Posterior vena cava (tissue), 2 donors: ENCODE measurements at regions not wholly inside any gene's neighbourhood (a gene's known extent, or its start where the extent isn't known, plus 50 kb on each side); places are given as distances from the start of the nearest gene placed in this dataset.
"Not testable (repeated sequence)": the region's sequence is repeated elsewhere in the genome, so short reads cannot be mapped to it uniquely, and the experiment has no call there.

Source experiments
- DNase-seq: peaks from one replicate; pipeline ENCODE4 v3.0.0-alpha.2; 2020; ENCODE audit warnings: low spot score
- intact Hi-C, 2 donors: fragments of 100-400 bp; cut with DNase I; formaldehyde crosslinking; loops; one replicate each; pipeline versions ENCODE4 v1.14.1 to v1.14.2; 2022 to 2023
- donor health status: DM: yes; HTN: yes; CAD: no.
- donor health status: DM: yes; HTN: yes; CAD: no.

DNA sequence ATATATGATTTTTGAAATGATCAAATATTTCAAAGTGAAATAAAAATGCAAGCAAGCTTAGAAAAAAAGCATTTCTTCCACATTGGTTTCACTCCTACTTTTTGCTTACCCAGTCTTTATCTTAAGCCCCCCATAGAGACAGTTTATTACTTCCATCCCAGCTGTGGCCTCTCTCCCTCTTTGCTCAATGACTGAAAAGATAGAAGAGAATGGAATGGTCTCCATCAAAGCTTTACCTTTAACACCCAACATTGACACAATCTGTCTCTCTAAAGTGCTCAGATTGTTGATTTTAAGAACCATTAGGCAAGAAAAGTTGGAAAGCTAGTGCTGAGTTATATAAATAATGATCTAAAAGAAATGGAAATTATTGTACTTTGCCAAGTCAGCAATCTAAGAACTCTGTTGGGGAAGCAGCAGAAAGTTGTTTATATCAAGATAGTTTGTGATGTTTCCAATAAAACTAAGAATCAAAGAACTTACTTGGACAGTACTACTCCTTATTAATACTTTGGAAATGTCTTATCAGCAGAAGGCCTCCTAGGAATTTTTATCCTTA, 277.5 kb upstream of the NREP start:
- intact Hi-C loops, result no loop called here
- no peak for DNase-seq

DNA sequence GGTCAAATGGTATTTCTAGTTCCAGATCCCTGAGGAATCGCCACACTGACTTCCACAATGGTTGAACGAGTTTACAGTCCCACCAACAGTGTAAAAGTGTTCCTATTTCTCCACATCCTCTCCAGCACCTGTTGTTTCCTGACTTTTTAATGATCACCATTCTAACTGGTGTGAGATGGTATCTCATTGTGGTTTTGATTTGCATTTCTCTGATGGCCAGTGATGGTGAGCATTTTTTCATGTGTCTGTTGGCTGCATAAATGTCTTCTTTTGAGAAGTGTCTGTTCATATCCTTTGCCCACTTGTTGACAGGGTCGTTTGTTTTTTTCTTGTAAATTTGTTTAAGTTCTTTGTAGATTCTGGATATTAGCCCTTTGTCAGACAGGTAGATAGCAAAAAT, 269.9 kb upstream of the NREP start:
- DNase-seq, intact Hi-C loops: not testable (repeated sequence)

DNA sequence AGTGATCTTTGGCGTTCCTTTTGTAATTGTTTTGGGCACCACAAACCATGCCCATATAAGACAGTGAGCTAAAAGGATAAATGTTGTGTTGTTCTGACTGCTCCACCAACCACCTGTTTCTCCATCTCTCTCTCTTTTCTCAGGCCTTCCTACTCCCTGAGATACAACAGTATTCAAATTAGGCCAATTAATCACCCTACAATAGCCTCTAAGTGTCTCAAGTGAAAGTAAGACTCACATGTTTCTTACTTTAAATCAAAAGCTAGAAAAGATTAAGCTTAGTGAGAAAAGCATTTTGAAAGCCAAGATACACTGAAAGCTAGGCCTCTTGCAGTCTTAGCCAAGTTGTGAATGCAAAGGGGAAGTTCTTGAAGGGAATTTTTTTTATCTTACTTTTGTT, 268.8 kb upstream of the NREP start:
- no peak for DNase-seq
- intact Hi-C loops, result no loop called here

DNA sequence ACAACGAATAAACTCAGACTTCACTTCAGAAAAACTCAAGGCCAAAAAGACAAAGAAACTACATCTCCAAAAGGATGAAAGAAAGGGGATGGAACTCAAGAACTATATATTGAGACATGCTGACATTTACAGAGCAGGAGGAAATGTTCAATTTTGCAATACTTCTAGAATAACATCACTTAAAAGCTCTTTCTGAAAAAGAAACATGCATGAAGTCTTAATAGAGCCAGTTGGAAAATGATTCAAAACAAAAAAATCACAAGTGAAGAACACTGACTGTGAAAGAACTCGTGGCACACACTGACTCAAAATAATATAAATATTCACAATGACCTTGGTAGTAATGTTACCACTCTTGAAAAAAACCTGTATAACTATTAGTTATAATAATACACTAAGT, 267.8 kb upstream of the NREP start:
- DNase-seq, result no peak
- intact Hi-C loops, result no loop called here

DNA sequence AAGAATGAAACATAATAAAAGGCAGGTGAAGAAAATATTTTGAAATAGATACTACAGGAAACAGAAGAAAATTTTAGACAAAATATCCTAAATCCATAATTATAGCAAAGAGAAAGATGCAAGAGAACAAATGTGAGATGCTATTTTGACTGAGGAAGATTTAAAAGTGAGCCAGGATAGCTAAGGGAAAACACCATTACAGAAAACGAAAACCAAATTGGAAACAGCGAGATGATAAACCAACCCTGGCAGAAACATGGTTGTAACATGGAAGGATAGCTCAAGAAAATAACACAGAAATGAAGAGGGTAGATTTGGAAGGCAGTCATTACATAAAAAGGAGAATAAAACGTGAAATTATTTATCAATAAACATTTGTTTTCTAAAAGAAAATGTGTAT, 267.2 kb upstream of the NREP start:
- no peak for DNase-seq
- intact Hi-C loops, result no loop called here

DNA sequence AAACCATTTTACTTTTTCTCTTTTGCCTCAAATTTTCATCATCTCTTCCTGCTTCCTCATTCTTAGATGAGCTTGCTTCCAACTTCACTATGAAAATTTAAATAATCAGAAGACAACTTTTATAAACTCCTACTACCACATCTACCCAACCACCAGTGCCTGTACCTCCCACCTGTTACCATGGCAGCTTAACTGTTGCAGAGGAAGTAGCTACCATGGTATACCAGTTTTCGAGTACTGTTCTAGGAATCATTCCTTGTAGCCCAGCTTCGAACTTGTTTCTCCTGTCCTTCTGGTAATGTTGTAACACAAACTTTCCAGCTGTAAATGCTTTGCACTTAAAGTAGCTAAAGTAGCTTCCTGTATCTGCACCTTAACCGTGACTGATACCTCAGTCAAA, 266.8 kb upstream of the NREP start:
- intact Hi-C loops, result no loop called here
- DNase-seq, result no peak

DNA sequence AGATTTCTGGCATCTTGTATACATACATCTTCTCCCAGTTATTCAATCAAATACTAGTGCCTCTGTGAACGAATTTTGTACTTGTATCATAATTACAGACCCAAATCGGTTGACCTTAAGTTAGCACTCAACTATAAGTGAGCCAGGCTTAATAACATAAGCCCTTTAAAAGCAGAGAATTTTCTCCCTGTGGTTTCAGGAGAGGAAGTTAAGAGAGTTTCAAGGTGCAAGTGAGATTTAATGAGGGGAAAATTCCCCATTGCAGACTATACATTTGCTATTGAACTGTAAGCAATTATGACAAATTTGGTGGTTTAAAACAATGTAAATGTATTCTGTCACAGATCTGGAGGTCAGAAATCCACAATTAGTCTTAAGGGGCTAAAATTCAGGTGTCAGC, 261.9 kb upstream of the NREP start:
- no peak for DNase-seq
- intact Hi-C loops, result no loop called here

DNA sequence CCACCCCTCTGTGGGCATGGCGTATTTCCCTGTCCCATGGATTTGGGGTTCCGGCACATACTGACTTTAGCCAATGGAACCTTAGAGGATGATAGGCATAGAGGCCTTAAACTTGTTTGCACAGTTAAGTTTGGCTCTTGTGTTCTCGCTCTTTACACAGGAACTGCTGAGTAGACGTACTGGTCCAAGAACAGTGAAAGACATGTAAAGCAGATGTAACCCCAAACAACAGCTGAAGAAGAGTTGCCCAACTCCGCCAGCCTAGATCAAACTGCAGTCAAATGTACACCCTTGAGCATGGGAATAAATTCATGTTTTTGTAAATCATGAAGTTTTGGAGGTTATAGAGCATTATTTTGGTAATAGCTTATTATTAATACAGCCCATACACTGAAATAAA, 260.0 kb upstream of the NREP start:
- intact Hi-C loops, result no loop called here
- no peak for DNase-seq

DNA sequence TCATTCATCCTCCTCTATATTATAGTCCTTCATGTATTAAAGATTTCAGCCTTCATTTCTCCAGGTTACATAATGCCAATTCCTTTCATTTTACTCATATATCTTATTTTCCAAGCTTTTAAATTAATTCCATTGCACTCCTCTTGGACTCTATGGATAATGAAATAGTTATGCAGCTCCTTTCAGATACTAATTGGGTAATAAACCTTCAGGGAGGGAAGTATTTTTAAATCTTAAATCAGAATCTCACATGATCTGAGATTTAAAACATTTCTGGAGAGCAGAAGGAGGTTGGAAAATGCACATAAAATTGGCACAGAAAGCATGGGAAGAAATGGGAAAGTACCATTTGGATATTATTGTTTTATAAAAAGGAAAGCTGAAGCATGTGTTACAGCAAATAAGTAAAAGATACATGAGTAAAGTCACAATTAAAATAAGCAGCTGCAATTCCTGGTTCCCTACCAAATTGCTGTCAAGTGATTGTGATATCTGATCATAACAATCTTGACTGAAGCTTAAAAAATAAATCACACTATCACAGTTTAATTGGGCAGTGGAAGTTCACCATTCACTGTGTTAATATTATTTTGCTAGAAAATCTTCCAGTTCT, 257.9 kb upstream of the NREP start:
- intact Hi-C loops, result no loop called here
- no peak for DNase-seq

DNA sequence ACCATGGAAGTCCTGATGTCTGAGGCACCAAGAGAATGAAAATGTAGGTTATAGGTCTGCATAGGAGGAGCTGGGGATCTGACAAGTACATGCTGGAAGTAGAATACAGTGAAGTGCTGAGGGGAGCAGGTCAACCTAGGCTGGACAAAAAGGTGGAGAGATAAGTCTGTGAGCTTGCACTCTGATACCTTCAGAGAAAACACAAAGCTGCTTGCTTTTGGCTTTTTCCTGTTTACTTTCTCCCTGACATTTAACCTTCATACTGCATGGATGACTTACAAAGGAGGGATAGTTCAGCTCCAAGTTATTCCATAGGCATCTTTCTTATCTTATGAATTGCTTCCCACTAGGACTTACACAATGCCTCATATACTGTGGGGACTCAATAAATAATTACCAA, 256.7 kb upstream of the NREP start:
- intact Hi-C loops, result no loop called here

DNA sequence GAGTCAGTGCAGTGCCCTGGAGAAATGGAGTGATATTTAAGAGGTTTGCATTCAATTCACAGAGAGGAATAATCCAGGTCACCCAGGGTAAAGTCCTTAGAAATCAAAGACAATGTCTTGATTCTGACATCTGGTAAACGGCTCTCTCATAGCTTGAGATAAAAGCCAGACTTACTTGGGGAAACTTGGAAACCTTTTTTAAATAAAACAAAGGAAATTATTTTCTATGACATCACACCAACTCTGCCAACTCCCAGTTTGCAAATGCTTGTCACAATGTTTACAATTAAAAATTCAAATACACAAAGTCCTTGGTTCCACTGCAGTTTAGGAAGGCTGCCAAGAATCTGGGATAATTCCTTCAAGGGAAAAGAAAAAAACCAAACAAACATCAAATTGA, 255.1 kb upstream of the NREP start:
- intact Hi-C loops, result no loop called here
- no peak for DNase-seq

More for the DNA sequence above, 256.7 kb upstream of the NREP start:
- DNase-seq, result no peak

DNA sequence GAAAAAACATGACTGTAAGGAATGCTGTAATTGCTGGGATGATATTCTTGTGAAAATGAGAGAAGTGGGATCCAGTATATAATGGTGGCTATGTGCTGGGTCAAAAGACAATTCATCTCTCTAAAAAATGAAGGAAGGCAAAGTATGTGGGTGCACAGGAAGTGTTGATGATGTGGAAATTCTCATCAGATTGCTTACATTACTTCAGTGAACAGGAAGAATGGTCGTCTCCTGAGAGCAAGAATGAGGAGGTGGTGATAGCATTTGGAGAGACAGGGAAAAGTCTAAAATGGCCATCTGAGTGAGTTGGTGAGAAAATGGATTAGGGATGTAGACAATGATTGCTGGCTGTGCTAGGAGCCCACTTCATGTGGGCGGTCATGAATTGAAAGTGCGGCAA, 253.5 kb upstream of the NREP start:
- DNase-seq, result no peak
- intact Hi-C loops, result no loop called here

DNA sequence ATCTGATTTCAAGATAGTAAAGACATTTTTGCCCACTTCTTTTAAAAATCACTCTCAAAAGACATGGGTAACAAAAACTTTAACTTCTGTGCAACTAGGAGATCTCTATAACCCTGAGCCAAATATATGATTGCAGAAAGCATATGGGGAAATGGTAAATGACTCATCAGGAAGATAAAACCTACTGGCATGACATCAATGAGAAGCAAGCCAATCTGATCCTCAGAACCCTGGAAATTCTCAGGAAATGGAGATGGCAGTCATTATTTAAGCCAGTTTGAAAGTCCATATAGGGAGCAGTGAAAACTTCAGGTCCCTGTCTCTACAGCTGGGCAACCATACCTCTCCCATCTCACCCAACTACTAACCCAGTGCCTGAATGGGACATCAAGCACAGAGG, 249.7 kb upstream of the NREP start:
- intact Hi-C loops, result no loop called here
- DNase-seq, result no peak

DNA sequence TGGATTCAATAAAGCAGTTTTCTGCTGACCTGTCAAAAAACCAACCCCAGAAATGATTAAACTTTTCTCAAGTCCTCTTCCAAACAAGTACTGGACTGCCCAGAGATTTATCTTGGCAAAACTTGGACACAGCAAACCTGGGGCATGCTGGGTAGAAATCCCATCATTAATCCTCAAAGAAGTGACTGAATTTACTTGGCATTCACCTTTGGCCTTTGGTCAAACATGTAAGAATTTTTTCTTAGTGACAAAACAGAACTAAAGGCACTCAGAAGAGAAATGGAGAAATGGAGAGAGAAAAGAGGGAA, 248.6 kb upstream of the NREP start:
- intact Hi-C loops, result no loop called here
- DNase-seq, result no peak

DNA sequence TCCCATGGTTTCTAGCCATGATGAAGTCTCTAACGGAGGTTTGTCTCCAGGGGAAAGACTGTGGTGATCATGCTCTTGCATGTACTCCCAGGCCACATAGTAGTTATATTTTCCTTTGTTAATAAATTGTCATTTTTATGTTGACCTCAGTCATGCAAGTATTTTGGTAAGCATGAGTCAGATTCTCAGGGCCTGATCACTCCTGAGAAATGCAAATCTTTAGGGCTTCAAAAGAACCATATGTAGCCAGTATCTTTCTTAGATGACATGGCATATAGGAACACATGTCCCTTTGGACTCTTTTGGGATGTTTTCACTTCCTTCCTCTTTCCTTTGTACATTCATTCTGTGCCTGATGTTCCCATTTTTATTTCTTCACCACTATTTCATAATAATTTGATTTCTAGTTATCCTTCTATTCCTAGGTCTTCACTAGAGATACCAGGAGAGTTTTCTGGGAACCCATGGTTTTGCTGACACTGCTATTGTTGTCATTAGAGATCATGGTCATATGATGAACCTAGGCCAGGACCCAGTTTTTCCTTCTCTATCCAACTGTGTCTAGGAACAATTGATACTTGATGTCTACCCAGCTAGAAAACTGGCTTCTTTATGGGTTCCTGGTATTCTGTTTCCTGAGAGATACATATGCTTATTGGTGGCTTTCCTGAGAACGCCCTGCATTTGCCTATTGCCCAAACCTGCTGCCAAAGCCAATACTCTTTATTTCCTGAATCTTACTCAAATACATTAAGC, 248.1 kb upstream of the NREP start:
- intact Hi-C loops, result no loop called here
- no peak for DNase-seq

DNA sequence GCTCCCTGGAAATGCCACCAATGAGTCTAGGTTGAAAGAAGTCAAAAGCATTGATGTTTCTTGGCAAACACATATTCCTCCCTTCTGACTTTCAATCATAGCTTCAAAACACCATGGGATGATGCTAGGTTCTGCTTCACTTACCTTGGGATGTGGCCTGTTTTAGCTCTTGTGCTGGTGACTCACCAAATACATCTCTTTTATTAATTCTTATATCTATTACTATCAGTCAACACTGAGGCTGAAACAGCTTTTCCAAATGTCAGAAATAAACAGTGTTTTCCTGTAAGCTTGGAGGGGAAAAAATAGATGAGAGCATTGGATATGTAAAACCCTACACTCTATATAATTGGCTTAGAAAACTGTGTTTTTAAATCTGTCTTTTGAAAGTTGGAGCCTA, 245.4 kb upstream of the NREP start:
- no peak for DNase-seq
- intact Hi-C loops, result no loop called here

DNA sequence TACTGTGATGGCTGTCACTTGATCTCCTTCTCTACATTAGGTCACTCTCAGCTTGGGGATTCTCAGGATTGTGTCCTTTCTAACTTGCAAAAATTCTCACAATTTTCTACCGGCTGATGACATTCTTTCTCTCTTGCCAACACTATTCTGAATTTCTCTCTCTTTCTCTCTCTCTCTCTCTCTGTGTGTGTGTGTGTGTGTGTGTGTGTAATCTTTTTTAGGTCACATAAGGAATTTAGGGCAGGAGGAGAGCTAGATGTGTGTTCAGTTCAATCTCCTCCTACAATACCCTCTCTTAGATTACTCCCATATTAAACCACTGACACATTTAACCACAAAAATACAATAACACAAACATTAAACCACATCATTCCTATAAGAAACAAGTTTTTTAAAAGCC, 242.3 kb upstream of the NREP start:
- no peak for DNase-seq
- intact Hi-C loops, result no loop called here

DNA sequence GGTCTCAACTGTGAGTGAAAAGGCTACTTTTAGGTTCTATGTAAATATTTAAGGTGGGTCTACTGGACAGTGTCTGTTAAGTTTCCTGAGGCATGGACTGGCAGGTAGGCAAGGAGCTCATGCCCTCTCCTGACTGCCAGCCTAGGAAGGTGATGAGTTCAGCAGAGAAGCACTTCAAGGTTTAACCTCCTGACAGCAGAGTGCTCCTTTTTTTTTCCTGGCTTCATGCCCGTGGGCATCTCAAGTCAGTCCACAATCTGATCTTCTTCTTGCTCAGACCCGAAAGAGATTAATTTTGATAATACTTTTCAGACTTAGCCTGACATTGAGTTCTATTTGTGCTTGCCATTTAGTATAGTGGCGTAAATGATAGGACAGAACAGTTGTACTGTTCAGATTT, 241.9 kb upstream of the NREP start:
- intact Hi-C loops, result no loop called here
- no peak for DNase-seq

DNA sequence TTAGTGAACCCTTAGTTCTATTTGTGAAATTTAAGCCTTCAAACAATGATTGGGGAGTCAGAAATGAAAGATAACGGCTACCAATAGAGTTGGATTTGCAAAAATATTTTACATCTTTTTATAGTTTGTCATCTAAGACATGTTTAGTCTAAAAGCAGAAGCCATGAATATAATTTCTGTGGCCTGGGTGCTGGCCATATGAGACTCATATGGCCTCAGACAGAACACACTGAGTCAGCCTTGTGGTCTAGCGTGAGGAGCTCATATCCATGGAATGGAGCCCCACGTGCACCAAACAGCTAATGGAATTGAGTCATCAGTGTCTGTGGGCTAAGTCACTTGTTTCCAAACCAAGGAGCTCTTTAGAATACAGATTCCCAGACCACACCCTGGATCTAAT, 240.7 kb upstream of the NREP start:
- intact Hi-C loops, result no loop called here

DNA sequence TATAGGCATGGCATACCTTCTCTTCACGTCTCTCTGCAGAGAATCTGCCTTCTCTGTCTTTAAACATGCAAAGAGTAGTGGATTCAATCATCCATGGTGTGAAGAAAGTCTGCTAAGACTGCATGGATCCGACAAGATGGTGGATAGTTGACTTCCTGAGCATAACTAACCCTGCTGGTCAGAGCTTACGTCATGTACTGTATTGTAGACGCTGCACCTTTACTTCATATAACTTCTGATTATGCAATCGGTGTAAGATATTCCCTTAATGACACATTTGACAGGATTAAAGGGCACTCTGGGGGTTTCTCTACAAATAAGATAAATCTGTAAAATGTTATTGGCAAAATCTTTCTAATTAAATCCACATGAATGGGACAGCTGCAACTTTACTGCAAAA, 240.3 kb upstream of the NREP start:
- DNase-seq, result no peak
- intact Hi-C loops, result no loop called here

More for the DNA sequence above, 240.7 kb upstream of the NREP start:
- no peak for DNase-seq

DNA sequence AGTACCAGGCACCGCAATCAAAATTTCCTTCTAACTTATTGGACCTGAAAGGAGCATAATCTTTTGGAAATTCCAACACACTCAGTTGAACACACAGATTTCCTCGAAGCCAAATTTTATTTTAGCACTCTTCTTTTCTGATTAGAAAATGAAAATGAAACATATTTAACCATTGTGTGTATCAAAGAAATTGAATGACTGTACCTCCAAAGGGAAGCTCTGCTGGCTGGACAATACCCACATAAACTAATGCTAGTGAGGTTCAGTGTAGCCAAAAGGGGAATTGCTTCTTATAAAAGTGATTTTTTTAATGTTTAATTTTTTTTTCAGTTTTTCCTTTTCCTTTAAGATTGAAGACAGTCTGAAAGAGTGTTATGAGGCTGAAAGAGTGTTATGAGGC, 239.6 kb upstream of the NREP start:
- no peak for DNase-seq
- intact Hi-C loops, result no loop called here
